Liver (tissue), 8 donors: ENCODE measurements at regions not wholly inside any gene's neighbourhood (a gene's known extent, or its start where the extent isn't known, plus 50 kb on each side); places are given as distances from the start of the nearest gene placed in this dataset.

ENCODE experiments used
- DNase-seq: peaks from one replicate; pipeline ENCODE4 v3.0.0-alpha.2; 2017; ENCODE audit warnings: low spot score
- H3K27ac ChIP-seq, 2 donors: one replicate each; pipeline ENCODE4 v1.7.0; 2013; ENCODE audit warnings: inconsistent platforms in 2 of 2, low read length in 2 of 2, control low read depth in 1 of 2, low read depth in 1 of 2, mild to moderate bottlenecking in 1 of 2
- H3K27me3 ChIP-seq, 4 donors: one replicate each; pipeline versions ENCODE4 v1.6.1 to v1.7.0; 2013; ENCODE audit warnings: low read length in 3 of 4, inconsistent platforms in 1 of 4, mild to moderate bottlenecking in 1 of 4, moderate library complexity in 1 of 4; ENCODE audit not compliant: control insufficient read depth in 4 of 4, insufficient read depth in 4 of 4
- H3K36me3 ChIP-seq, 4 donors: one replicate each; pipeline versions ENCODE4 v1.6.1 to v1.7.0; 2013; ENCODE audit warnings: low read length in 3 of 4, mild to moderate bottlenecking in 3 of 4, low read depth in 1 of 4, moderate library complexity in 1 of 4; ENCODE audit not compliant: control insufficient read depth in 4 of 4, insufficient read depth in 3 of 4
- H3K4me1 ChIP-seq, 4 donors: one replicate each; pipeline versions ENCODE4 v1.6.1 to v1.7.0; 2013; ENCODE audit warnings: low read length in 3 of 4, mild to moderate bottlenecking in 3 of 4, moderate library complexity in 1 of 4; ENCODE audit not compliant: control insufficient read depth in 4 of 4, insufficient read depth in 4 of 4
- H3K4me3 ChIP-seq, 3 donors: one replicate each; pipeline versions ENCODE4 v1.6.1 to v1.7.0; 2013; ENCODE audit warnings: low read length in 3 of 3, control low read depth in 1 of 3, low read depth in 1 of 3, mild to moderate bottlenecking in 1 of 3
- H3K9ac ChIP-seq, 2 donors: one replicate each; pipeline ENCODE4 v1.7.0; 2013; ENCODE audit warnings: low read length in 2 of 2, mild to moderate bottlenecking in 2 of 2, moderate library complexity in 2 of 2, control low read depth in 1 of 2, low read depth in 1 of 2
- H3K9me3 ChIP-seq, 4 donors: one replicate each; pipeline versions ENCODE4 v1.6.1 to v1.7.0; 2013; ENCODE audit warnings: low read length in 3 of 4; ENCODE audit not compliant: control insufficient read depth in 4 of 4
- EGR1 ChIP-seq, 2 donors: IDR thresholded peaks; 2 replicates each; pipeline ENCODE4 v1.6.1; 2016 to 2018; ENCODE audit warnings: antibody characterized with exemption in 2 of 2, low read depth in 2 of 2
- FOXA1 ChIP-seq: IDR thresholded peaks from 2 replicates; pipeline ENCODE4 v1.6.1; 2016; ENCODE audit warnings: antibody characterized with exemption
- FOXA2 ChIP-seq: IDR thresholded peaks from 2 replicates; pipeline ENCODE4 v1.6.1; 2016; ENCODE audit warnings: antibody characterized with exemption
- GABPA ChIP-seq, 2 donors: IDR thresholded peaks in 1 of 2; conservative IDR thresholded peaks in 1 of 2; 2 replicates each; pipeline ENCODE4 v1.6.1; 2016; ENCODE audit warnings: antibody characterized with exemption in 2 of 2, mild to moderate bottlenecking in 1 of 2, moderate library complexity in 1 of 2
- HNF4A ChIP-seq, 2 donors: conservative IDR thresholded peaks; 2 replicates each; pipeline ENCODE4 v1.6.1; 2016; ENCODE audit warnings: antibody characterized with exemption in 2 of 2, mild to moderate bottlenecking in 2 of 2
- HNF4G ChIP-seq: IDR thresholded peaks from 2 replicates; pipeline ENCODE4 v1.6.1; 2016; ENCODE audit warnings: antibody characterized with exemption
- JUND ChIP-seq, 2 donors: IDR thresholded peaks; 2 replicates each; pipeline ENCODE4 v1.6.1; 2016; ENCODE audit warnings: antibody characterized with exemption in 2 of 2
- RAD21 ChIP-seq, 2 donors: IDR thresholded peaks; 2 replicates each; pipeline ENCODE4 v1.6.1; 2016; ENCODE audit warnings: antibody characterized with exemption in 2 of 2, mild to moderate bottlenecking in 2 of 2
- SP1 ChIP-seq: IDR thresholded peaks from 2 replicates; pipeline ENCODE4 v1.6.1; 2018; ENCODE audit warnings: antibody characterized with exemption, mild to moderate bottlenecking
- YY1 ChIP-seq: IDR thresholded peaks from 2 replicates; pipeline ENCODE4 v1.6.1; 2016; ENCODE audit warnings: antibody characterized with exemption, mild to moderate bottlenecking
- WGBS: extraction: QIAGEN DNeasy Blood & Tissue Kit; methylation state at CpG from one replicate; pipeline ENCODE4 v1.1.7; 2013; 5-methylcytosine and 5-hydroxymethylcytosine counted together
- TF ChIP-seq, protein P1 (sequence below): IDR thresholded peaks from 2 replicates; pipeline ENCODE4 v1.6.1; 2016; ENCODE audit warnings: antibody characterized with exemption, mild to moderate bottlenecking
- TF ChIP-seq, protein P2 (sequence below): IDR thresholded peaks from 2 replicates; pipeline ENCODE4 v1.6.1; 2016; ENCODE audit warnings: antibody characterized with exemption
- TF ChIP-seq, protein P3 (sequence below): fragments of 150-350 bp; IDR thresholded peaks from 2 replicates; pipeline ENCODE4 v1.5.1; 2017; ENCODE audit warnings: improper control_type of control experiment, low read depth, low read length; ENCODE audit not compliant: missing input control
- TF ChIP-seq, protein P4 (sequence below): IDR thresholded peaks from 2 replicates; pipeline ENCODE4 v1.6.1; 2016; ENCODE audit warnings: antibody characterized with exemption
- donor health status: healthy.
- donor health status: healthy.
- donor health status: healthy.
- donor health status: healthy.
- donor health status: healthy.

GRCh38 chrX:20656721-20657120, 390.0 kb upstream of the RPS6KA3 start (continued):
- TF ChIP-seq, protein P1, sequence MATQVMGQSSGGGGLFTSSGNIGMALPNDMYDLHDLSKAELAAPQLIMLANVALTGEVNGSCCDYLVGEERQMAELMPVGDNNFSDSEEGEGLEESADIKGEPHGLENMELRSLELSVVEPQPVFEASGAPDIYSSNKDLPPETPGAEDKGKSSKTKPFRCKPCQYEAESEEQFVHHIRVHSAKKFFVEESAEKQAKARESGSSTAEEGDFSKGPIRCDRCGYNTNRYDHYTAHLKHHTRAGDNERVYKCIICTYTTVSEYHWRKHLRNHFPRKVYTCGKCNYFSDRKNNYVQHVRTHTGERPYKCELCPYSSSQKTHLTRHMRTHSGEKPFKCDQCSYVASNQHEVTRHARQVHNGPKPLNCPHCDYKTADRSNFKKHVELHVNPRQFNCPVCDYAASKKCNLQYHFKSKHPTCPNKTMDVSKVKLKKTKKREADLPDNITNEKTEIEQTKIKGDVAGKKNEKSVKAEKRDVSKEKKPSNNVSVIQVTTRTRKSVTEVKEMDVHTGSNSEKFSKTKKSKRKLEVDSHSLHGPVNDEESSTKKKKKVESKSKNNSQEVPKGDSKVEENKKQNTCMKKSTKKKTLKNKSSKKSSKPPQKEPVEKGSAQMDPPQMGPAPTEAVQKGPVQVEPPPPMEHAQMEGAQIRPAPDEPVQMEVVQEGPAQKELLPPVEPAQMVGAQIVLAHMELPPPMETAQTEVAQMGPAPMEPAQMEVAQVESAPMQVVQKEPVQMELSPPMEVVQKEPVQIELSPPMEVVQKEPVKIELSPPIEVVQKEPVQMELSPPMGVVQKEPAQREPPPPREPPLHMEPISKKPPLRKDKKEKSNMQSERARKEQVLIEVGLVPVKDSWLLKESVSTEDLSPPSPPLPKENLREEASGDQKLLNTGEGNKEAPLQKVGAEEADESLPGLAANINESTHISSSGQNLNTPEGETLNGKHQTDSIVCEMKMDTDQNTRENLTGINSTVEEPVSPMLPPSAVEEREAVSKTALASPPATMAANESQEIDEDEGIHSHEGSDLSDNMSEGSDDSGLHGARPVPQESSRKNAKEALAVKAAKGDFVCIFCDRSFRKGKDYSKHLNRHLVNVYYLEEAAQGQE, result no peak
- TF ChIP-seq GABPA (IDR thresholded peaks at IDR 0.05 in 1 of 2, conservative IDR thresholded peaks at IDR 0.05 in 1 of 2) (no peak), FOXA1 (no peak), RAD21 (IDR thresholded peaks at IDR 0.05) (no peak), SP1 (no peak), JUND (IDR thresholded peaks at IDR 0.05) (no peak)

DNA sequence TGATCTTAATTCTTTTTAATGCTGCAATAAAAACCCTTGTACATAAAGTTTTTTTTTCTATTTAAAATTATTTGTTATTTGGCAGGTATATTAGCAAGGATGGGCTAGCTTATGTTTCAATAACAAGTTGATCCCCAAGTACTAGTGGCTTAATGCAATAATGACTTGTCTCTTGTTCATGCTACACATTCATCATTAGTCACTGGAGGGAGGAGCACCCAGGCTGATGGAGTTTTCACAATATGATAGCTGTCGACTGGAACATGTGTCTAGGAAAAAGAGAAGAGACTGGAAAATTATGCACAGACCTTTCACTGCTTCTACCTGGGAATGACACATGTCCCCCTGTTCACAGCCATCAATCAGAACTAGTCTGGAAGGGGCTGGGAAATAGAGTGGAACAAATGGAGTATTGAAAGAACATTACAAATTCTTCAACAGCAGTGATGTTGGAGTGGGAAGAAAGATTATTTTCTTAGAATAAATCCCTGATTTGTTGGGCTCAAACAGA, 387.9 kb upstream of the RPS6KA3 start:
- H3K9ac ChIP-seq, result no peak overlapping the region
- no peaks in the 10 kb centered on the region for H3K27me3 ChIP-seq
- TF ChIP-seq FOXA2 (no peak), EGR1 (IDR thresholded peaks at IDR 0.05; ENCODE audit: low read depth in 2 of 2) (no peak), RAD21 (IDR thresholded peaks at IDR 0.05) (no peak), HNF4G (no peak), HNF4A (conservative IDR thresholded peaks at IDR 0.05) (no peak), JUND (IDR thresholded peaks at IDR 0.05) (no peak), GABPA (IDR thresholded peaks at IDR 0.05 in 1 of 2, conservative IDR thresholded peaks at IDR 0.05 in 1 of 2) (no peak), YY1 (no peak)
- TF ChIP-seq, protein P2, sequence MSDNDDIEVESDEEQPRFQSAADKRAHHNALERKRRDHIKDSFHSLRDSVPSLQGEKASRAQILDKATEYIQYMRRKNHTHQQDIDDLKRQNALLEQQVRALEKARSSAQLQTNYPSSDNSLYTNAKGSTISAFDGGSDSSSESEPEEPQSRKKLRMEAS, result no peak
- TF ChIP-seq, protein P1, result no peak
- TF ChIP-seq, protein P3, sequence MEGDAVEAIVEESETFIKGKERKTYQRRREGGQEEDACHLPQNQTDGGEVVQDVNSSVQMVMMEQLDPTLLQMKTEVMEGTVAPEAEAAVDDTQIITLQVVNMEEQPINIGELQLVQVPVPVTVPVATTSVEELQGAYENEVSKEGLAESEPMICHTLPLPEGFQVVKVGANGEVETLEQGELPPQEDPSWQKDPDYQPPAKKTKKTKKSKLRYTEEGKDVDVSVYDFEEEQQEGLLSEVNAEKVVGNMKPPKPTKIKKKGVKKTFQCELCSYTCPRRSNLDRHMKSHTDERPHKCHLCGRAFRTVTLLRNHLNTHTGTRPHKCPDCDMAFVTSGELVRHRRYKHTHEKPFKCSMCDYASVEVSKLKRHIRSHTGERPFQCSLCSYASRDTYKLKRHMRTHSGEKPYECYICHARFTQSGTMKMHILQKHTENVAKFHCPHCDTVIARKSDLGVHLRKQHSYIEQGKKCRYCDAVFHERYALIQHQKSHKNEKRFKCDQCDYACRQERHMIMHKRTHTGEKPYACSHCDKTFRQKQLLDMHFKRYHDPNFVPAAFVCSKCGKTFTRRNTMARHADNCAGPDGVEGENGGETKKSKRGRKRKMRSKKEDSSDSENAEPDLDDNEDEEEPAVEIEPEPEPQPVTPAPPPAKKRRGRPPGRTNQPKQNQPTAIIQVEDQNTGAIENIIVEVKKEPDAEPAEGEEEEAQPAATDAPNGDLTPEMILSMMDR, result no peak
- TF ChIP-seq, protein P4, sequence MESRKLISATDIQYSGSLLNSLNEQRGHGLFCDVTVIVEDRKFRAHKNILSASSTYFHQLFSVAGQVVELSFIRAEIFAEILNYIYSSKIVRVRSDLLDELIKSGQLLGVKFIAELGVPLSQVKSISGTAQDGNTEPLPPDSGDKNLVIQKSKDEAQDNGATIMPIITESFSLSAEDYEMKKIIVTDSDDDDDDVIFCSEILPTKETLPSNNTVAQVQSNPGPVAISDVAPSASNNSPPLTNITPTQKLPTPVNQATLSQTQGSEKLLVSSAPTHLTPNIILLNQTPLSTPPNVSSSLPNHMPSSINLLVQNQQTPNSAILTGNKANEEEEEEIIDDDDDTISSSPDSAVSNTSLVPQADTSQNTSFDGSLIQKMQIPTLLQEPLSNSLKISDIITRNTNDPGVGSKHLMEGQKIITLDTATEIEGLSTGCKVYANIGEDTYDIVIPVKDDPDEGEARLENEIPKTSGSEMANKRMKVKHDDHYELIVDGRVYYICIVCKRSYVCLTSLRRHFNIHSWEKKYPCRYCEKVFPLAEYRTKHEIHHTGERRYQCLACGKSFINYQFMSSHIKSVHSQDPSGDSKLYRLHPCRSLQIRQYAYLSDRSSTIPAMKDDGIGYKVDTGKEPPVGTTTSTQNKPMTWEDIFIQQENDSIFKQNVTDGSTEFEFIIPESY, result no peak
- no peaks in the 10 kb centered on the region for H3K9me3 ChIP-seq
- no peak overlapping the region for H3K4me3 ChIP-seq
- H3K27ac ChIP-seq, result no peak overlapping the region
- no peaks in the 10 kb centered on the region for H3K36me3 ChIP-seq
- DNase-seq, result no peak
- no peaks in the 10 kb centered on the region for H3K4me1 ChIP-seq
- 93% methylated on average over 1 of the region's 1 CpG for WGBS
